ENCODE measurements at regions not wholly inside any gene's neighbourhood (a gene's known extent, or its start where the extent isn't known, plus 50 kb on each side); places are given as distances from the start of the nearest gene placed in this dataset.

- Histone ChIP-seq H3K36me3 (ENCODE audit: control insufficient read depth in 4 of 4, insufficient read depth in 3 of 4, low read depth in 1 of 4, low read length in 3 of 4) (no peaks in the 10 kb centered on the region), H3K4me3 (ENCODE audit: low read depth in 1 of 3, low read length in 3 of 3) (no peak overlapping the region), H3K4me1 (ENCODE audit: control insufficient read depth in 4 of 4, insufficient read depth in 4 of 4, low read length in 3 of 4) (no peaks in the 10 kb centered on the region), H3K9ac (ENCODE audit: low read depth in 1 of 2, low read length in 2 of 2) (no peak overlapping the region), H3K27ac (ENCODE audit: low read depth in 1 of 2, low read length in 2 of 2) (no peak overlapping the region), H3K27me3 (ENCODE audit: control insufficient read depth in 4 of 4, insufficient read depth in 4 of 4, low read length in 3 of 4) (no peaks in the 10 kb centered on the region), H3K9me3 (ENCODE audit: control insufficient read depth in 4 of 4, low read length in 3 of 4) (no peaks in the 10 kb centered on the region)
- TF ChIP-seq ATF3 (IDR thresholded peaks at IDR 0.05), result no peak
- no peak for TF ChIP-seq NR2F2 (IDR thresholded peaks at IDR 0.05)
- no peak for TF ChIP-seq FOXA1 (IDR thresholded peaks at IDR 0.05)
- no peak for TF ChIP-seq TAF1 (conservative IDR thresholded peaks at IDR 0.05)
- no peak for TF ChIP-seq ZBTB33 (IDR thresholded peaks at IDR 0.05)
- no peak for TF ChIP-seq RAD21 (IDR thresholded peaks at IDR 0.05)
- no peak for TF ChIP-seq SP1 (IDR thresholded peaks at IDR 0.05)
- no peak for TF ChIP-seq YY1 (IDR thresholded peaks at IDR 0.05)
- TF ChIP-seq FOXA2 (IDR thresholded peaks at IDR 0.05), result no peak
- no peak for TF ChIP-seq JUND (IDR thresholded peaks at IDR 0.05)
- TF ChIP-seq CTCF (IDR thresholded peaks at IDR 0.05; ENCODE audit: low read depth, low read length, missing input control), result no peak
- no peak for TF ChIP-seq HNF4A (conservative IDR thresholded peaks at IDR 0.05)
- TF ChIP-seq MAX (IDR thresholded peaks at IDR 0.05), result no peak
- no peak for TF ChIP-seq GABPA (IDR thresholded peaks at IDR 0.05 in 1 of 2, conservative IDR thresholded peaks at IDR 0.05 in 1 of 2)
- no peak for TF ChIP-seq REST (IDR thresholded peaks at IDR 0.05)
- no peak for TF ChIP-seq HNF4G (IDR thresholded peaks at IDR 0.05)
- TF ChIP-seq RXRA (IDR thresholded peaks at IDR 0.05), result no peak
- no peak for DNase-seq (ENCODE audit: low spot score)
- WGBS, result 62% methylated on average over 8 of the region's 8 CpGs
Measured at GRCh38 chr22:22425783-22426624, 82.5 kb downstream of the ZNF280B start.
